ENCODE measurements at regions not wholly inside any gene's neighbourhood (a gene's known extent, or its start where the extent isn't known, plus 50 kb on each side); places are given as distances from the start of the nearest gene placed in this dataset.
A peak's percentile ranks its signal among the peaks of the same experiment; 100 is the strongest.
"Not testable (repeated sequence)": the region's sequence is repeated elsewhere in the genome, so short reads cannot be mapped to it uniquely, and the experiment has no call there.

DNA sequence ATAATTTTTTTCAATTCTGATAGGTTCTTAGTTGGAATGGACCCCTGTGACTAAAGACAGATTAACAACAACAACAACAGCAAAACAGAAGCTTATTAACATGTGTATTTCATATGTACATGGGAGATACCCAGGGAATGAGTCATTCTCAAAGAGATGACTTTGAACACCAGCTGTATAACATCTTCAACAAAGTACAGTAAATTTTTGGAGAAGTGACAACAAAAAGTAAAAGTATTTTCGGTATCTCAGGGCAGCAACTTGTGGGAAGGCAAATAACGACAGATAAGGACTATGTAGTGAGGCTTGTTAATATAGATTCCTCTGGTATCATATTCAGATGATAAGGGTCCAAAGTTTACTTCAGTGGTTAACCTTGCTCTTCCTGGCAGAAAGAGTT lies 573.4 kb upstream of the RAG2 start:
- DNase-seq (ENCODE audit: low read depth), result no peak

DNA sequence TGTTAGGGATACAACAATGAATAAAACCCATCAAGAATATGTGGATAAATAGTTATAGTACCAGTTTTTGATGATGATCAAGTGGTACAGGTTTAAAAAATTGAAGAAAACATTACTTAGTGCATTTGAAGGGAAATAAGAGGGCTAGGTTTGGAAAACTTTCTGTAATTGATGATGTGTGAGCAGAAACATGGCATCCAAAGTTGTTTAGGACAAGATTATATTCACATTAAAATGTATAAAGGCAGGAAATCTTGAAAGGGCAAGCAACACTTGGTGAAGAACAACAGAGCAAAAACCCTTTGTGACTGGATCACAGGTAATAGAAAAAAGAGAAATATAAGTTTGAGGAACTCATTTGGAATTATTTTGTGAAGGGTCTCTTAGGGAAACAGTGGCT lies 572.3 kb upstream of the RAG2 start:
- no peak for DNase-seq (ENCODE audit: low read depth)

DNA sequence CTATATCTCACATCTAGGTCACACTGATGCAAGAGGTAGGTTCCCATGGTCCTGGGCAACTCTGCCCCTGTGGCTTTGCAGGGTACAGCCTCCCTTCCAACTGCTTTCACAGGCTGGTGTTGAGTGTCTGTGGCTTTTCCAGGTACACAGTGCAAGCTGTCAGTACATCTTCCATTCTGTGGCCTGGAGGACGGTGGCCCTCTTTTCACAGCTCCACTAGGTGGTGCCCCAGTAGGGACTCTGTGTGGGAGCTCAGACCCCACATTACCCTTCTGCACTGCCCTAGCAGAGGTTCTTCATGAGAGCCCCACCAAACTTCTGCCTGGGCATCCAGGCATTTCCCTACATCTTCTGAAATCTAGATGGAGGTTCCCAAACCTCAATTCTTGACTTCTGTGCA lies 547.4 kb upstream of the RAG2 start:
- DNase-seq (ENCODE audit: low read depth), result not testable (repeated sequence)

DNA sequence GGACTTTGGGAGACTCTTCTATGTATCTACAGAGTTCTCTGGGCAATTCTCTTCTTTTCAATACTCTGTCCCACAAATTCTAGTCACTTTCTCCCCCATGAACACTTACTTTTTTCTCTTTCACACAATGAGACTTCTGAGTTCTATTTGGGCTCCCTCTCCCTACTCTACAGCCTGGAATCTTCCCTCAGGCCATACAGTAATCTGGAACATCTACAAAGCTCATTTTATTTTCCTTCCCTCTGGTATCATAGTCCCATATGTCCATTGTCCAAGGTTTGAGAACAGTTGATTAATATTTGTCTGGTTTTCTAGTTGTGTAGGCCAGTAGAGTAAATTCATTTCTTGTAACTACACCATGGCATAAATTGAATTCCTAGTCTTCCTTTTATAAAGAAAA lies 544.6 kb upstream of the RAG2 start:
- DNase-seq (ENCODE audit: low read depth), result no peak

DNA sequence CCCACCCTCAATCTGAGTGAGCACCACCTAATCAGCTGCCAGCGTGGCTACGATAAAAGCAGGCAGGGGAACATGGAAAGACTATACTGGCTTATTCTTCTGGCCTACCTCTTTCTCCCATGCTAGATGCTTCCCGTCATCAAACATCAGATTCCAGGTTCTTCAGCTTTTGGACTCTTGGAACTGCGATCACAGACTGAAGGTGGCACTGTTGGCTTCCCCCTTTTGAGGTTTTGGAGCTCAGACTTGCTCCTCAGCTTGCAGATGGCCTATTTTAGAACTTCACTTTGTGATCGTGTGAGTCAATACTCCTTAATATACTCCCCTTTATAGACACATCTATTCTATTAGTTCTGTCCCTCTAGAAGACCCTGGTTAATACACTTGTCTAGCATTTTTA lies 543.7 kb upstream of the RAG2 start:
- DNase-seq (ENCODE audit: low read depth), result no peak

DNA sequence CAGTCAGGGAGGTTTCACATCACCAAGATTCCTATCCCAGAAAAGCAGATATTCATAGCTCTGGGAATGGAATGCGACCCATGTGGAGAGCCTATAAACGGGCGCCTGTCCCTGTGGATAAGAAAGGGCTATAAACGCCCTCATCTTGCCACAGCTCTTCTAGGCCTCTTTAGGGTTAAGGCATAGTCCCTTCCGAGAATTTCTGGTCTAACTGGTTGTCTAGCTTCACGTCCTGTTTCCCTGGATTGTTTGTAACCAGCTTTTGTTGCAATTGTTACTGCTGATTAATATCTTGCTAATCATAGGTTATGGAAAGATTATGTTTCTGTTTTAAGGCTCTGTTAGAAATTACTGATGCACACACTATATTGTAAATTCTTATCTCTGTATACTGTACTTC lies 537.6 kb upstream of the RAG2 start:
- not testable (repeated sequence) for DNase-seq (ENCODE audit: low read depth)

DNA sequence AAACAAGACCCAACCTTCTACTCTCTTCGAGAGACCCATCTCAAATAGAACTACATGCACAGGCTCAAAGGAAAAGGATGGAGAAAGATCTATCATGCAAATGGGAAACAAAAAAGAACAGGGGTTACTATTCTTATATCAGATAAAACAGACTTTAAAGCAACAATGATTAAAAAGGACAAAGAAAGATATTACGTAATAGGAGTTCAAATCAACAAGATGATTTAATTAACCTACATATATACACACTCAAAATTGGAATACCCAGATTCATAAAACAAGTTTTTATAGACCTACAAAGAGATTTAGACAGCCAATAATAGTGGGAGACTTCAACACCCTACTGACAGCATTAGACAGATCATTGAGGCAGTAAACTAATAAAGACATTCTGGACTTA lies 536.6 kb upstream of the RAG2 start:
- DNase-seq (ENCODE audit: low read depth), result no peak

DNA sequence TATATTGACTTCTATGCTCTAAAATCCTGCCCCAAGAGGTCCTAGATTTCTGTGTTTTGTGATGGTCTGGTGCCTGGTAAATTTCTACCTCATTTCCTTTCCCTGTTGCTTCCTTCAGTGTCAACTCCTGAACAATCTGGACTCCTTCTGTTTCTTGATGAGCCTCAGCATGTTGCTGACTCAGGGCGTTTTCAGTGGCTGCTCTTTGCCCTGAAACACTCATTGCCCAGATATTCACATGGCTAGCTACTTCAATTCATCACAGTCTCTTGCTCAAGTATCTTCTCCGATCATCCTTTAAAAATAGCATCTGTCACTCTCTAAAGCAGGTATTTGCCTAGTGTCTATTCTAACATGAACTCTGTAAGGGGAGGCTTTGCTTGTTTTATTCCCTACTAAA lies 526.3 kb upstream of the RAG2 start:
- no peak for DNase-seq (ENCODE audit: low read depth)

DNA sequence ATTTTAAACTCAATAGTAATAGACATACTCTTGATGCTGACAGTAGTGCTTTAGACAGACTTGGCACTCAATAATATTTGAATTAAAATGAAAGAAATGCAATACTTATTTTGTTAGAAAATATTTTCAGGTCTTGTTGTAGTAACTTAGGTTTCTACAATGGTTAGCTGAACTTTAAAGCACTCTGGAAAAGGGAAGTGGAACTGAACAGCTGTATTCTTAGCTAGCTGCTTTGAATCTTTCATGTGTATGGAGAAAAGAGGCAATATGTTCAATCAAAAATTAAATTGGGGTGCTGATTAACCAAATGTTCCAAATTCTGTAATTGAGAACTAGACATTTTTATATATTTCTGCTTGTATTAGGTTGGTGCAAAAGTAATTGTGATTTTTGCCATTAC lies 517.9 kb upstream of the RAG2 start:
- no peak for DNase-seq (ENCODE audit: low read depth)

DNA sequence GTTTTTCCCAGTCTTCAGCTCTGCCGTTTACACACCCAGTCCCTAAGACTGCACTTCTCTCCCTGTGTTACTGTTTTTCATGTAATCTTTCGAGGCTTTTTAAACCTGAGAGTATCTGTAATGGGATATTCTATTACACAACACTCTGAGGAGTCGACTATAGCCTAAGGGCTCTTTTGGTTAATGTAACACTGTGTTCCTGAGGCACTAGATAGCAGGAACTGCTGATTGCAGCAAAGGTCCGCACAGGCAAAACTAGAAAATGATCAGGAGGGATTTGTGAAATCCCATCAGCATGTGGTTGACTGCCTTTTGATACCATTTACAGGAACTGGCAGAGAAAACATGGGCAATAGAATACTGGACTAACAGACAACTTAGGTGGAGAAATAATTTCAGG lies 512.3 kb upstream of the RAG2 start:
- DNase-seq (ENCODE audit: low read depth), result no peak

DNA sequence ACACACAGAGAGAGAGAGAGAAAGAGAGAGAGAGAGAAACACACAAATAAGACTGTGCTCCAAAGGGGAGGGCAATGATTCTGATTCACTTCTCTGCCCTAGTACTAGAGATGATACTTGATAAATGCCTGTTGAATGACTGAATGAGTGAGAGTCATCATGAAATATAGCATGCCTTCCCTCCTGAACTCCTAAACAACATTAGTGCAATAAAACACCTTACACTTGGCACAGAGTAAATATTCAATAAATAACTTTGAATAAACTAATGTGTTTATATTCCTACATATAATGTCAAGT lies 511.2 kb upstream of the RAG2 start:
- DNase-seq (ENCODE audit: low read depth), result peak; percentile 10

DNA sequence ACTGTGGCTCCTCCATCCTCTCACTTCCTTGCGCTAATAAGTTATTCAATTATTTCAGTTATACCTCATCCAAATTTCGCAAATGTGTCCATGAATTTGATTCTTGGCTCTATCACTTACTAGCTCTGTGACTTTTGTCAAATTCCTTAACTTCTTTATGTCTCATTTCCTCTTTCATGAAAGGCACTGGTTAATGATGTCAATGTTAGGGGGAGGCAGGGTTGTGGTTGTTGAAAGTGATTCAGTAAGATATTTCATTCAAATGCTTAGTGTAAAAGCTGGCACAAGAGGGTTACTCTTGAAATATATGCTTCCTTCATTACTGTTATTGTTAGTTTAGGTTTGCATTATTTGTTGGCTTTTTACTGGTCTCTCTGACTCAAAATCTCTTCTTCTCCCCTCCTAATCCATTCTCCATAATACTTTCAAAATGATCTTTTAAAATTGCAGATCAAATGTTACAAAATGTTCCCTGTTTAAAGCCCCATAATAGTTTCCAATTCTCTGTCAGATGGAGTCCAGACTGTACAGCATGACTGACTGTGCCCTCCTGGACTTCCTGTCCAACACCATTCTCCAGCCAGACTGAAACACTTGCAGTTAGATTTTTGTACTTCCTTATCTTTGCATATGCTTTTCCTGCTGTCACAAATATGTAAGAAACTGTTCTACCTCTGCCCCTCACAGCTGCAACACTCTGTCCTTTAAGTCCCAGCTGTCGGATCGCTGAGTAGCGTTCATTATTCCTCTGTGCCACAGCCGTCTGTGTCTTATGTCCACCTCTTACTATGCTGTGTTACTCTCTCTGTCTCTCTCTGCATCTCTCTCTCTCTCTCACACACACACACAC lies 510.6 kb upstream of the RAG2 start:
- DNase-seq (ENCODE audit: low read depth), result peak; percentile 32

DNA sequence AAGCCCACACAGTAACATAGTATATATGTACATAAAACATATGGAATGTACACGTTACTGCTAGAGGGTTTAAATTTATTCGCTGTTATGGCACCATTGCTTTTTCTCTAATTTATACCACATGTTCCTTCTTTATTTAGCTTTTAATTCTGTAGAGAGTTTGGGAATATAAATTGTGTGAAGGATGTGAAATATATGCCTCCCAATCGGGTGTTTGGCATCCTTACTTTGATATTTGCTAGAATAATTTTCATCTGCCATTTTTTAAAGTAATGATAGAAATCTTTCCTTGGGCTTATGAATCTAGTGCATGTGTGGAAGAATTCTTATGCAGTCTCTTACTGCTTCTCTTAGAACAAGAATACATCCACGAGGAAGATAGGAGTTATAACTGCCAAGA lies 509.8 kb upstream of the RAG2 start:
- DNase-seq (ENCODE audit: low read depth), result no peak

DNA sequence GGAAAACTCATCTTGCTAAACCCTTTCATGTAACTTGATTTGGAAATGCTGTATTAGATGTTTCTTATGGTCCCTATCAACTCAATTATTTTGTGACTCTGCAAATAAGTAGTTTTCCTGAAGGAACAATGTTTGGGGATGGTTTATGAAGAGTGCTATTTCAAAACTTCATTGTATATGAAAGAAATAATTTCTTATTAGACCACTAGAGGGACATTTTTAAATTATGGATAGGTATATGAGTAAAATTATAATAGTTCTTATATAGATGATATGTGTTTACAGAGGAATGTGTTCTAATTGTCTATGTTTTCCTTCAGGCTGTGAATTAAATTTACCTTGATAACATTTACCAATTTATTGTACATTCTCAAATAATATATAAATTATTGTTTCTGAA lies 509.4 kb upstream of the RAG2 start:
- no peak for DNase-seq (ENCODE audit: low read depth)

DNA sequence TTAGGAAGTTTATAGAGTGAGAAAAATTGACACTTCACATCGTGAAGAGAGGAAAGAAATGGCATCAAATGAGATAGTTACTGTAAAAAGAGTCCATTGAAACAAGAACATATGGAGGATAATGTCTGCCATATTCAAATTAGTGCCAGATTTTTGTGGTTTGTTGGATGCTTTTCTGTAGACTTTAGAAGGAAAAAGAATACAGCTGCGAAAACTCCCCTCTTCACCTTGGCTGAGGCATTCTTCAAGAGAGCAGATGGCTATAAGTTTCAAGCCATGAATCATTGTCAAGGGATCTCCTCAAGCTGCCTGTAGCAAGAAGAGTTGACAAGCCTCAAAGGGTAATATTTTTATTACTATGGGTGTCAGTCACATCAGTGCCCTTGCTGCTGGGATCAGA lies 507.4 kb upstream of the RAG2 start:
- DNase-seq (ENCODE audit: low read depth), result no peak

DNA sequence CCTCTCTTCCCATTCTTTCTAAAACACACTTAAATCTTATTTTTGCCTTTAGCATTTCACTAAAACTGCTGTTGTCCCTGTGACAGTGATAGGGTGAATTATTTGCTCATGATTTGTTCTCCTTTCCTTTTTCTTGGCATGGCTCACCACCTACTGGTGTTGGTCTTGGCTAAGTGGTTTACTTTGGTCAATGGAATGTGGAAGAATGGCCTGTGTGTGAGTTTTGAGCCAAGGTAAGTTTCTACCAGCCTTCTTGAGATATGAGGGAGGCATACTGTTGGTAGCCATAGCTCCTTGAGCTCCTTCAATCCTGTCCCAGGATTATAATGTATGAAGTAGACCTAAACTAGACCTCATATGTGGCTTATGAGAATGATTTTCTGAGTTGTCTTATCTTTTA lies 506.3 kb upstream of the RAG2 start:
- DNase-seq (ENCODE audit: low read depth), result no peak

DNA sequence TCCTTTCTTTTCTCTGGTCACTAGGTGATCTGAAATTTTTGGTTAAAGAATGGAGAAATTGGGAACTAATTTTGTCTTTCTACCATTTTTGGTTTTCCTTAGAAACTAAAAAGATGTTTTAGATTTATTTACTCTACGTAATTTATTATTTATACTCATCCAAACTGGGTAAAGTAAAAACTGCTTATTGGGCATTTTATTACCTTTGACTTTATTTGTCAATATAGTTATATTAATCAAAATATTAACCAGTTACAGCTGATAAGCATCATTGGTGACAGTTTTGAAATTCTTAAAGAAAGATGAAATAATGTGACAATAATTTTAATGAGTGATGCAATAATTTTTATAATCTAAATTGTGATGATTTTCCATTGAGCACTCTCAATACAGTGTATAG lies 502.0 kb upstream of the RAG2 start:
- no peak for DNase-seq (ENCODE audit: low read depth)

DNA sequence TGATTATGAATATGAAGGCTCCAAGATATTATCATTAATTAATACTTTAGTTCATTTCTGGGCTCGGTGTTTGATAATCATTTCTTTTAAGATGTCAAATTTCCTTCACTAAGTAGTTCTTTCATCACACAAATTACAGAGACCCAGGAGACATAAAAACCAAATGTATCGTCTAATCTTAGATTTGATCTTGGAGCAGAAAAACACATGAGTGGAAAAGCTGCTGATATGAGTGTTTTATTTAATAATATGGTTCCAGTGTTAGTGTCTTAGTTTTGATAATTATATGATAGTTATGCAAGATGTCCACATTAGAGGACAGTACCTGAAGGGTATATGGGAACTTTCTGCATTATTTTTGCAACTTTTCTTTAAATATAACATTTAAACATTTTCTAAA lies 494.5 kb upstream of the RAG2 start:
- DNase-seq (ENCODE audit: low read depth), result no peak

DNA sequence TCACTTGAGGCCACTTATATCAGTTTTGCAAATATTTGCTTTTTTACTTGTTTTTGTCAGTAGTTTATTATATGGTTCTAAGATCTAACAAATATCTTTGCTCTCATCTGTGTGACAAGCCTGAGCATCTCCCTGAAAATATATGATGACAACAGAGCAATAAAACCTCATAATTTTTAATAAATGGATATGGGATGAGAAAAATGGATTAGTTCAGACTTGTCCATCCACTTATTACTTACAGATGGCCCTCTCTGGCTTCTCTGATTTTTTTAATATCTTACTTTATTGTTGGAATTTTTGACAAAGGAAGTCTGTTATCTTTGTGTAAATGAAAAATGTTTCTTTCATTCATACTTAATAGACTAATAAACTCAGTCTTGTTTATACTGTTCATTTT lies 491.4 kb upstream of the RAG2 start:
- no peak for DNase-seq (ENCODE audit: low read depth)

DNA sequence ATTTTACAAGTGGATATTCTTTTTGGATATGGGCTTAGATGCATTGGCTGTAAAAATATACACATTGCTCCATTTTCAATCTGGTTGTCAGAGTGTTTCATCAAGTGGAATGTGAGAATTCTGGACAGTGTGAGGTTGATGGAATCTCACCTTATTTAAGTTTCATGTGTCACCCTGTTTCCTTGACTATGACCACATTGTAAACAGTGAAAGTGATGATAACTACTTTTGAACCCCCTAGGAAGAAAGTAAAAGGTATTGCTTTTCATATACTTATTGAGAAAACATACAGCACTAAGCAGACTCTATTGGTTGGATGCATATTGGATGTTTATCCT lies 490.5 kb upstream of the RAG2 start:
- DNase-seq (ENCODE audit: low read depth), result no peak

DNA sequence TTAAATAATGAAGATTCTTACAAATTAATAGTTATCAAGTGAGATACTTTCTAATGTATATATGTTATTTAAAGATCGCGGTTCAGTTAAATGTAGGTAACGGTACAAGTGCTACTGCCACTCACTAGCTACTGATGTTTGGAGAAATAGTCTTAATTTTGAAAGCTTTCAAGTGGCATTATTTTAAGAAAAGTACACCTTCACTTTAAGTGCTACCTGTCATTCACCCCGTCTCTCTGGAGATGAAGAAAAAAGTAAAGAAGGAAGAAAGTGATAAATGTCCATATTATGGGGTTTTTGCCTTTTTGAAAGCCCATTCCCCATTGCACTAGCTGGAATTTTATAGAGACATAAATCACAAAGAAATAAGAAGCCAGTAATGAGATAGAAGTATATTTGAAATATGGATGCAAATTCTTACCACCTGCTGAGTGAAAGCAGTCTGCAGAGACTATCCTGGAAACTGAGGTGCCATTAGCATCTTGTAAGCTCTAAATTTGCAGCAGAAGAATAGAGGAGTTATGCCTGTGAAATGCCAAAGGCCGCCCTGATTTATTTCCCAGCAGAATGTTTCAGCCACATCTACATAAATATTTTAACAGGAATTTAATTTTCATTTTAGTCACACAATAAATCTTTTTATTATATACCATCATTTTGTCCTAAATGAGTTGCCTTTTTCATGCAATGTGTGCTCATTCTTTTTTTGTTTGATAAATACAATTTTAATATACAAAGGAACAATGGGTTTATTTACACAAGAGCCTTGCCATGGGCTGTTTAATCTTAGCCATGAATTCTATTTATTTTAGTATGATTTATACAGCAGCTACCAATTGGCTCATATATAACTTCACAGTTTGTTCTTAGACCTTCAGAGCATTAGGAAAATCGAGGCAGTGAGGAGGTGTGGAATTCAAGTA lies 489.9 kb upstream of the RAG2 start:
- no peak for DNase-seq (ENCODE audit: low read depth)

DNA sequence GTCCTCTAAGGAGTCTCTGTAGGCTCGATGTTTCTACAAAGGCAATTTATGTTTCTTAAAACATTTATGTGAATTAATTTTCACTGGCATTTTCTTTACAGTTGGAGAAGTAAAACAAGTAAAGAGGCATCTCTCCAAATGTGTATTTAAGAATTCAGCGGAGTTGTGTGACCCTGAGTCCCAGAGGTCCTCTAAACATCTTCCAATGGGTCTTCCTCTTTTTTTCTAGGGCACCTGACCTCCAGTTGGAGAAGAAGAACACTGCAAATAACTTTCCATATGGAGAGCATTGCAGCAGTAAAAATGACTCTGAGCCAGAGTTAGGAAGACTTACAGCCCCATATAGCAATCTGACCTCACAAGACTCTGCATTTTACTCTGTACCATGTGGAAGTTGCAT lies 480.5 kb upstream of the RAG2 start:
- DNase-seq (ENCODE audit: low read depth), result no peak

DNA sequence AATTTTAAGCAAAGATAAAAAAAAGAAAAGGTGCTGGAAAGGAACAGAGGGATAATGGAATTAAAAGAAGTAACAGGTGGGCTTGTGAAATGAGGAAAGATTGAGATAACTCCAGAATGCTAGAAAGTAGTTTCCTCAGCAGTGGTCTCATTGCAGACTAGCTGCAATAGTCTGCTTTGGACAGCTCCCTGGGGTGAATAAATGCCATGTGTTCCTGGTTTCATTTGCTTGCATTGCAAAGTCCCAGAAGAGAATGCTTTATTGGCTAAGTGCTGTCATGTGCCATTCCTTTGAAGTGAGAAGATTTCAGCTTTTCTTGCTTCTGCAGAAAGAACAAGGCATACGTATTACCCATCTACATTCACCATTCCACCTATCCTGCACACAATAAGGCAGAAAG lies 478.8 kb upstream of the RAG2 start:
- DNase-seq (ENCODE audit: low read depth), result peak; percentile 2

DNA sequence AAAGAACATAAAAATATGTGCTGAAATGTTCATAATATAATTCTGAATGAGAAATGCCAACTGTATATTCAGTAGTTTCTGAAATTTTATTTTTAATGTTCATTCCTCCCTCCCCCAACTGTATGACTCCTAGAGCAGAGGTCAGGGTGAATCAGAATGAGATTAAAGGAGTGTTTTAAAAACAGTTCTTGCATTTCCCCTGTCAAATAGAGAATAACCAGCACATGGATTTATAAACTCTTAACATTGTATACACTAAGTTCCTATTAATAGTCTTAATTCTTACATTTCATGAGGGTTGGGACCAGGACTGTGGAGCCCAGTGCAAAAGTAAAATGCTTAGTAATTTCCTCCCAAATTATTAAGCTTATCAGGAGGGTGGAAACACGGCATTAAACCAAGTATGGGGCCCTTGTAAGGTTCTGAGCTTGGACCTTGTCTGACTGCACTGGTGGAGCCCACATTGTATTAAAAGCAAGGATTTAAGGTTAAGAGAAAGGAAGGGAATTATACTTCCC lies 474.6 kb upstream of the RAG2 start:
- peak; percentile 16 for DNase-seq (ENCODE audit: low read depth)

Measured in amniotic epithelial cell (primary cell).